Activated CD8-positive, alpha-beta memory T cell treated with anti-CD3 and anti-CD28 coated beads, Interleukin-2, amount 10 ng/mL, durations not matched to agents 7 days and 5 days (primary cell): ENCODE measurements at regions not wholly inside any gene's neighbourhood (a gene's known extent, or its start where the extent isn't known, plus 50 kb on each side); places are given as distances from the start of the nearest gene placed in this dataset.

ENCODE experiments used
- ATAC-seq: fragments of 150-1000 bp; cut with Tn5 transposase; one replicate; pipeline ENCODE4 v1.10.0; 2021; ENCODE audit warnings: moderate library complexity
- CTCF ChIA-PET: fragments of 350-600 bp; sonication (Branson Sonifier 250); formaldehyde crosslinking; loops from one replicate; lab custom pipeline; 2021; ENCODE audit warnings: antibody characterized with exemption; lab: Charles Lee
- DNase-seq: peaks from one replicate; pipeline ENCODE4 v3.0.0-alpha.2; 2020
- H3K27ac Mint-ChIP-seq: one replicate; pipeline ENCODE4 v1.8.0; 2021; ENCODE audit warnings: mild to moderate bottlenecking, mixed read lengths
- H3K27me3 Mint-ChIP-seq: one replicate; pipeline ENCODE4 v1.8.0; 2021; ENCODE audit warnings: mixed read lengths
- H3K36me3 Mint-ChIP-seq: one replicate; pipeline ENCODE4 v1.8.0; 2021; ENCODE audit warnings: mild to moderate bottlenecking, mixed read lengths
- H3K4me1 Mint-ChIP-seq: one replicate; pipeline ENCODE4 v1.8.0; 2021; ENCODE audit warnings: mixed read lengths
- H3K4me3 Mint-ChIP-seq: one replicate; pipeline ENCODE4 v1.8.0; 2021; ENCODE audit warnings: mild to moderate bottlenecking, moderate library complexity, mixed read lengths
- H3K9me3 Mint-ChIP-seq: one replicate; pipeline ENCODE4 v1.8.0; 2022; ENCODE audit warnings: low read depth, mixed read lengths

DNA sequence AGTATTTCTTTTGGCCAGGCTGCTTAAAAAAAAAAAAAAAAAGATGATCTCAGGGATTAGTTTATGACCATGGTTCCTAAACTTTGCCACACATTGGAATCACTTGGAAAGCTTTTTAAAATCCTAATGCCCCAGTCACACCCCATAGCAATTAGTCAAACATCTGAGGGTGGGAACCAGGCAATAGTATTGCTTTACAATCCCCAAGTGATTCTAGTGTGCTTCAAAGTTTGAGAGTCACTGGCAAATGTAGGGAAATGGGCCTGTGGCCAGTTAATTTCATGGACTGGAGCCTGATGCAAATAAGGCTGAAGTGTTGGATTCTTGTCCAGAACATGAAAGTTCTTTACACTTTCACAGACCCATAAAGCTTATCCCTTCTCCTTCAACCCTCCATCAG, 374.6 kb upstream of the ESRRG start:
- CTCF ChIA-PET = interaction anchor here (0.6 kb wide), 1 partner anchor 1062 kb away, joined by 4 read pairs; no protein-coding TSS in a partner anchor
- no peak for ATAC-seq

GRCh38 chr1:217096200-217096599, 373.0 kb upstream of the ESRRG start:
- peaks cover 2% of the 10 kb centered on the region for H3K9me3 Mint-ChIP-seq
- ATAC-seq = no peak

More for the DNA sequence above, 374.6 kb upstream of the ESRRG start:
- no peak overlapping the region for H3K4me3 Mint-ChIP-seq
- H3K9me3 Mint-ChIP-seq = no peaks in the 10 kb centered on the region
- no peaks in the 10 kb centered on the region for H3K27me3 Mint-ChIP-seq
- no peaks in the 10 kb centered on the region for H3K36me3 Mint-ChIP-seq
- DNase-seq = no peak
- H3K27ac Mint-ChIP-seq = no peak overlapping the region
- H3K4me1 Mint-ChIP-seq = no peaks in the 10 kb centered on the region

DNA sequence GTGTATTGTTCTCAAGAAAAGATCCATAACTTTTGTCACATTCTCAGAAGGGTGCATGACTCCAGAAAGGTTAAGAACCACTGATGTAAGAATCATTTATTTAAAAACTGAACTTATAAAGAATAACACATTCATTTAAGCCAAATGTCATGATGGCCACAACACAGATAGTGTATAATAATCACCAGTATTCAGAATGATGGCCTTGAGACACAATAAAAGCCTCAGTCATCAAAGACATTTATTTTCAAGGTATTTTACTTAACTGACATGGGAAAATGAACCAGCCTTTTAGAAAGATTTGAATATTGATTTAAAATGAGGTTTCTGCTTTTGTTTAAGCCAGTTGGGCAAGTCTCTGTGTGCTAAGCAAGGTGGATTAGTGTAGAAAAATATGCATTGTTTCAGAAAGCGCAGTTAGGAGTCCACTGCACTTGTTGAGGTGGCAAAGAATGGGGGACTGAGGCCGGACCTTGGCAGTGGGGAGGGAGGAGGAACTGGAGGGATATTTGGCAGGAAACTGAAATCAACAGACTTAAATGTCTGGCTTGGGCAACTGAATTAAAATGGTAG, 371.9 kb upstream of the ESRRG start:
- Mint-ChIP-seq H3K36me3 (no peaks in the 10 kb centered on the region), H3K4me1 (no peaks in the 10 kb centered on the region), H3K27me3 (peaks cover 5% of the 10 kb centered on the region), H3K4me3 (no peak overlapping the region), H3K27ac (no peak overlapping the region), H3K9me3 (peaks cover 2% of the 10 kb centered on the region)
- CTCF ChIA-PET = no interaction called here
- ATAC-seq = no peak
- no peak for DNase-seq

More at GRCh38 chr1:217096200-217096599, 373.0 kb upstream of the ESRRG start:
- no peaks in the 10 kb centered on the region for H3K27me3 Mint-ChIP-seq
- CTCF ChIA-PET = no interaction called here
- H3K4me3 Mint-ChIP-seq = no peak overlapping the region
- no peak overlapping the region for H3K27ac Mint-ChIP-seq
- no peaks in the 10 kb centered on the region for H3K4me1 Mint-ChIP-seq
- H3K36me3 Mint-ChIP-seq = no peaks in the 10 kb centered on the region
- DNase-seq = no peak

DNA sequence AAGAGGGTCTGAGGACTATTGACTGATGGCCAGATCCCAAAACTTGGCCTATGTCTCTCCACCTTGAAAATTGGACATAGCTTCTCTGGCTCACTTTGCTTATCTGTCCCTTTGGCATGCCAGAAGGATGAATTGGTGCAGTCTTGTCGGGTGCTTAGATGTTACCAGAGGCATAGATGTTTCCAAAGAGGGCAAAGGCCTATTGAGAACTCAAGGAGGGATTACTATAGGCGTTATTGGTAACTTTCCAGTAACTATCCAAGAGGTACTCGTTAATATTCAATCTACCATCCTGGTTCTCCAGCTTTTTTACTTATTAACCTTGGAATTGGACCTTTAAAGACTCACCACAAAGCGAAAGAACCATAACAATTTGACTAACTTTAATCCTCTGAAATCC, 368.3 kb upstream of the ESRRG start:
- H3K9me3 Mint-ChIP-seq = peaks cover 2% of the 10 kb centered on the region
- H3K27ac Mint-ChIP-seq = no peak overlapping the region
- peaks cover 18% of the 10 kb centered on the region for H3K27me3 Mint-ChIP-seq
- H3K4me3 Mint-ChIP-seq = no peak overlapping the region
- no peaks in the 10 kb centered on the region for H3K4me1 Mint-ChIP-seq
- ATAC-seq (no peak), DNase-seq (no peak)
- no peaks in the 10 kb centered on the region for H3K36me3 Mint-ChIP-seq
- CTCF ChIA-PET = no interaction called here

- H3K27ac Mint-ChIP-seq = no peak overlapping the region
- H3K4me3 Mint-ChIP-seq = no peak overlapping the region
- ATAC-seq (no peak), DNase-seq (no peak)
- CTCF ChIA-PET = no interaction called here
- peaks cover 18% of the 10 kb centered on the region for H3K27me3 Mint-ChIP-seq
- H3K9me3 Mint-ChIP-seq = peaks cover 2% of the 10 kb centered on the region
- H3K36me3 Mint-ChIP-seq = no peaks in the 10 kb centered on the region
- no peaks in the 10 kb centered on the region for H3K4me1 Mint-ChIP-seq
These were observed 367.1 kb upstream of the ESRRG start for GRCh38 chr1:217090060-217090911.

DNA sequence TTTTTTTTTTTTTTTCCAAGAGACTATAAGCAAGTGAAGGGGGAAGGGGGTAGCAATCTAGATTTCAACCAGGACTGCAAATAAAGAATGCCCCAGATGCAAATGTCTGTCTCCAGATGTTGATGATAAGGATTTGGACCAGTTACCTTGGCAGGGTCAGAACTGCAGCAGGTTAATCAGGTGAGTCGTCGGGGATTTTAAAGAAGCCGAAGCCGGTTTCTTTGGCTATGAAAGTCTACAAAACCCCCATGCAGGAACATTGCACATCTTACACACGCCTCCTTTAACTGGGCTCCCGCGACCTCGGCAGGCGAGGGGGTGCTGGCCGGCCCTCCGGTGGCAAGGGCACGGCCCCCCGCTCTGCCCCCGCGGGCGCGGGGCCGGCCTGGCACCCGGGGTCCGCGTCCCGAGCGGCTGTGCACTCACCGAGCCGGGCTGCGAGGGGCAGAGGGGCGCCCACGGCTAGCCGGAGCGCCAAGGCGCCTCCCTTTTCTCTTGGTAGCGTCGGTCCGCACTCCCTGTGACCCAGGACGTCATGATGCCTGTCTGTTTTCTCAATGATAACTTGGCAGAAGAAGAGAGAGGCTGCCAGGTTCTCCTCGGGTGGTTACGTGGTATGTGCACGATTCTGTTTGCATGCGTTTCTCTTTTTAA, 366.3 kb upstream of the ESRRG start:
- H3K4me3 Mint-ChIP-seq = no peak overlapping the region
- H3K27me3 Mint-ChIP-seq = peaks cover 18% of the 10 kb centered on the region
- ATAC-seq (no peak), DNase-seq (no peak)
- H3K36me3 Mint-ChIP-seq = no peaks in the 10 kb centered on the region
- H3K4me1 Mint-ChIP-seq = no peaks in the 10 kb centered on the region
- no peak overlapping the region for H3K27ac Mint-ChIP-seq
- CTCF ChIA-PET = no interaction called here
- H3K9me3 Mint-ChIP-seq = peaks cover 2% of the 10 kb centered on the region

- Mint-ChIP-seq H3K4me1 (no peaks in the 10 kb centered on the region), H3K9me3 (peaks cover 2% of the 10 kb centered on the region), H3K4me3 (no peak overlapping the region), H3K36me3 (no peaks in the 10 kb centered on the region), H3K27me3 (peaks cover 18% of the 10 kb centered on the region), H3K27ac (no peak overlapping the region)
- DNase-seq = no peak
- CTCF ChIA-PET = no interaction called here
- no peak for ATAC-seq
These were observed 365.5 kb upstream of the ESRRG start for GRCh38 chr1:217088521-217089284.

DNA sequence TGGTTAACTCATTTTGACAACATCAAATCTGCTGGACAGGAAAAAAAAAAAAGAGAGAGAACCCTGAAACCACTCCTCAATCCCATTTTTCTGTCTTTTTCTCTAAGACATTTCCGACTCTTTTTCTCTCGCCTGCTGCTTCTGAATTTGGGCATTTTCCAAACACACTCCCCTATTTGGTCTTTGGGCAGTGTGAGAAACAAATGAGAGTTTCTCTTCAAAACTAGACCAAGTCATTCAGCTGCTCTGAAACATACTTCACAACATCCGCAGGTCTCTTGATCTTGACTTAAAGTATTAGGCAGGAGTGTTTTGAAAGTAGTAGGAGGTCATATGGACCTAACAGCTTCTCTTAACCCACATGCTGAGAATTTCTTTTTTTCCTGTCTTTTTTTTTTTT, 364.8 kb upstream of the ESRRG start:
- Mint-ChIP-seq H3K4me1 (no peaks in the 10 kb centered on the region), H3K9me3 (peaks cover 2% of the 10 kb centered on the region), H3K27me3 (peaks cover 18% of the 10 kb centered on the region), H3K27ac (no peak overlapping the region), H3K4me3 (no peak overlapping the region), H3K36me3 (no peaks in the 10 kb centered on the region)
- DNase-seq (no peak), ATAC-seq (no peak)
- CTCF ChIA-PET = no interaction called here

DNA sequence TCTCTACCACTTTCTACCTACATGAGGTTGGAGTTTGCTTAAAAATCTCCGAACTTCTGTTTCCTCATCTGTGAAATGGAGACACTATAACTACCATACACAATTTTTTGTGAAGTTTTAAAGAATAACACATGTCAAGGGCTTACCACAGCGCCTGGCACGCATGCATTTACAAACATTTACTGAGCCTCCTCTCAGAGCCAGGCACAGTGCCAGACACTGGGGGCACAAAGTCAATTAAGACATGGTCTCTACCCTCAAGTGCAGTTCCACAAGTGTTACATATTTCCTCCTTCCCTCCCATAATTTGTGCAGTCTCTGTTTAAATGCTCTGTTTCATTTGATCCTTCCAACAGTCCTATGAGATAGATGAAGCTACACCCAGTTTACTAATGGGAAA, 356.4 kb upstream of the ESRRG start:
- Mint-ChIP-seq H3K27me3 (no peaks in the 10 kb centered on the region), H3K27ac (no peak overlapping the region), H3K4me1 (no peaks in the 10 kb centered on the region), H3K9me3 (no peaks in the 10 kb centered on the region), H3K4me3 (no peak overlapping the region), H3K36me3 (no peaks in the 10 kb centered on the region)
- CTCF ChIA-PET = no interaction called here
- DNase-seq (no peak), ATAC-seq (no peak)

GRCh38 chr1:217078959-217079358, 355.7 kb upstream of the ESRRG start:
- H3K27me3 Mint-ChIP-seq = no peaks in the 10 kb centered on the region
- no peak overlapping the region for H3K27ac Mint-ChIP-seq
- no peaks in the 10 kb centered on the region for H3K36me3 Mint-ChIP-seq
- H3K9me3 Mint-ChIP-seq = no peaks in the 10 kb centered on the region
- CTCF ChIA-PET = no interaction called here
- no peak overlapping the region for H3K4me3 Mint-ChIP-seq
- ATAC-seq (no peak), DNase-seq (no peak)
- no peaks in the 10 kb centered on the region for H3K4me1 Mint-ChIP-seq

- no peaks in the 10 kb centered on the region for H3K4me1 Mint-ChIP-seq
- no peaks in the 10 kb centered on the region for H3K36me3 Mint-ChIP-seq
- DNase-seq (no peak), ATAC-seq (no peak)
- H3K4me3 Mint-ChIP-seq = no peak overlapping the region
- CTCF ChIA-PET = interaction anchor here (0.6 kb wide), 1 partner anchor 494 kb away, joined by 3 read pairs; no protein-coding TSS in a partner anchor
- H3K9me3 Mint-ChIP-seq = no peaks in the 10 kb centered on the region
- H3K27me3 Mint-ChIP-seq = no peaks in the 10 kb centered on the region
- H3K27ac Mint-ChIP-seq = no peak overlapping the region
These were observed 355.0 kb upstream of the ESRRG start for GRCh38 chr1:217078078-217078690.

GRCh38 chr1:217077426-217077825, 354.2 kb upstream of the ESRRG start:
- Mint-ChIP-seq H3K4me1 (no peaks in the 10 kb centered on the region), H3K9me3 (no peaks in the 10 kb centered on the region)
- DNase-seq = no peak

GRCh38 chr1:217076902-217077301, 353.7 kb upstream of the ESRRG start:
- Mint-ChIP-seq H3K4me3 (no peak overlapping the region), H3K27ac (no peak overlapping the region), H3K36me3 (no peaks in the 10 kb centered on the region), H3K4me1 (no peaks in the 10 kb centered on the region), H3K27me3 (no peaks in the 10 kb centered on the region), H3K9me3 (no peaks in the 10 kb centered on the region)
- CTCF ChIA-PET = no interaction called here
- ATAC-seq (no peak), DNase-seq (no peak)

More at GRCh38 chr1:217077426-217077825, 354.2 kb upstream of the ESRRG start:
- no peak for ATAC-seq
- Mint-ChIP-seq H3K27me3 (no peaks in the 10 kb centered on the region), H3K36me3 (no peaks in the 10 kb centered on the region), H3K27ac (no peak overlapping the region), H3K4me3 (no peak overlapping the region)
- CTCF ChIA-PET = no interaction called here
